Neural cell (in vitro differentiated cells): ENCODE measurements at regions not wholly inside any gene's neighbourhood (a gene's known extent, or its start where the extent isn't known, plus 50 kb on each side); places are given as distances from the start of the nearest gene placed in this dataset.

Experiments
- EZH2 ChIP-seq: fragments of 200-600, 300-800 bp; shearing (Covaris generic), sonication (generic); IDR thresholded peaks from 2 replicates; pipeline ENCODE4 v1.6.1; 2014; ENCODE audit warnings: antibody characterized with exemption, low read length, borderline replicate concordance, mild to moderate bottlenecking; ENCODE audit not compliant: insufficient read depth, poor library complexity, severe bottlenecking
- TAF1 ChIP-seq: IDR thresholded peaks from 2 replicates; pipeline ENCODE4 v1.6.1; 2012; ENCODE audit warnings: low read depth
- TF ChIP-seq, protein P1 (sequence below): fragments of 450-650 bp; IDR thresholded peaks from 2 replicates; pipeline ENCODE4 v1.5.1; 2014; ENCODE audit warnings: antibody characterized with exemption, mild to moderate bottlenecking, moderate library complexity; ENCODE audit not compliant: poor library complexity, severe bottlenecking

- TF ChIP-seq, protein P1, sequence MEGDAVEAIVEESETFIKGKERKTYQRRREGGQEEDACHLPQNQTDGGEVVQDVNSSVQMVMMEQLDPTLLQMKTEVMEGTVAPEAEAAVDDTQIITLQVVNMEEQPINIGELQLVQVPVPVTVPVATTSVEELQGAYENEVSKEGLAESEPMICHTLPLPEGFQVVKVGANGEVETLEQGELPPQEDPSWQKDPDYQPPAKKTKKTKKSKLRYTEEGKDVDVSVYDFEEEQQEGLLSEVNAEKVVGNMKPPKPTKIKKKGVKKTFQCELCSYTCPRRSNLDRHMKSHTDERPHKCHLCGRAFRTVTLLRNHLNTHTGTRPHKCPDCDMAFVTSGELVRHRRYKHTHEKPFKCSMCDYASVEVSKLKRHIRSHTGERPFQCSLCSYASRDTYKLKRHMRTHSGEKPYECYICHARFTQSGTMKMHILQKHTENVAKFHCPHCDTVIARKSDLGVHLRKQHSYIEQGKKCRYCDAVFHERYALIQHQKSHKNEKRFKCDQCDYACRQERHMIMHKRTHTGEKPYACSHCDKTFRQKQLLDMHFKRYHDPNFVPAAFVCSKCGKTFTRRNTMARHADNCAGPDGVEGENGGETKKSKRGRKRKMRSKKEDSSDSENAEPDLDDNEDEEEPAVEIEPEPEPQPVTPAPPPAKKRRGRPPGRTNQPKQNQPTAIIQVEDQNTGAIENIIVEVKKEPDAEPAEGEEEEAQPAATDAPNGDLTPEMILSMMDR = no peak
- TF ChIP-seq EZH2 (no peak), TAF1 (no peak)
These were observed 176.9 kb downstream of the BTG1 start for GRCh38 chr12:91968777-91969171.
